Gastroesophageal sphincter (tissue), 3 donors: ENCODE measurements at regions not wholly inside any gene's neighbourhood (a gene's known extent, or its start where the extent isn't known, plus 50 kb on each side); places are given as distances from the start of the nearest gene placed in this dataset.

ENCODE experiments used
- CTCF ChIP-seq, 4 experiments: fragments of 200-600 bp in 2 of 4; fragments of 450-650 bp in 2 of 4; sonication (generic) in 1 of 4; IDR thresholded peaks; one replicate each; pipeline ENCODE4 v1.5.1; 2017 to 2019; ENCODE audit warnings: antibody characterized with exemption in 4 of 4, mild to moderate bottlenecking in 2 of 4, moderate library complexity in 2 of 4
- EP300 ChIP-seq: sonication (generic); formaldehyde crosslinking; IDR thresholded peaks from one replicate; pipeline ENCODE4 v1.6.1; 2017; ENCODE audit warnings: antibody characterized with exemption, mild to moderate bottlenecking
- POLR2A ChIP-seq, 2 donors: fragments of 450-650 bp; IDR thresholded peaks; one replicate each; pipeline ENCODE4 v1.6.1; 2017; ENCODE audit warnings: antibody characterized with exemption in 2 of 2, mild to moderate bottlenecking in 2 of 2, moderate library complexity in 1 of 2

GRCh38 chr2:6080932-6081753 is 389.0 kb downstream of the SOX11 start:
- no peak for TF ChIP-seq POLR2A (IDR thresholded peaks at IDR 0.05)
- no peak for TF ChIP-seq CTCF (IDR thresholded peaks at IDR 0.05)
- no peak for TF ChIP-seq EP300
